ENCODE measurements at regions not wholly inside any gene's neighbourhood (a gene's known extent, or its start where the extent isn't known, plus 50 kb on each side); places are given as distances from the start of the nearest gene placed in this dataset.

- no peaks in the 10 kb centered on the region for H3K36me3 Mint-ChIP-seq
- no peaks in the 10 kb centered on the region for H3K9me3 Mint-ChIP-seq
- no peak overlapping the region for H3K4me3 Mint-ChIP-seq
- no peaks in the 10 kb centered on the region for H3K4me1 Mint-ChIP-seq
- POLR2A ChIA-PET, result no interaction called here
- no peak overlapping the region for H3K27ac Mint-ChIP-seq
- DNase-seq (no peak), ATAC-seq (ENCODE audit: low read depth) (no peak)
- H3K27me3 Mint-ChIP-seq, result peaks cover 17% of the 10 kb centered on the region
Measured at GRCh38 chr3:193800138-193801043, 207.4 kb downstream of the OPA1 start.

DNA sequence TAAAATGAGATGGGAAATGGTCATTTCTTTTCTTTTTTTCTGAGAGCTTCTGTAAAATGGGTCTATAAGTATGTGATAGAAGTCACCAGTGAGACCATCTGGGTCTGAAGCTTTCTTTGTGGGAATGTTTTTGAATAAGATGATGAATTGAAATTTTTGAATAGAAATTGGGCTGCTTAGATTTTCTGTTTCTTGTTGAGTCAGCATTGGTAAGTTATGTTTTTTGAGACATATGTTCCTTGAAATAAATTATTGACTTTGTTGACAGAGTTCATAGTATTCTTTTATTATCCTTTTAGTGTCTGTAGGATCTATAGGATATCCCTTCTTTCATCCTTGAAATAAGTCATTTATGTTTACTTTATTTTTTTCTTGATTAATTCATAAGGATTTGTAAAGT is 208.1 kb downstream of the OPA1 start:
- Mint-ChIP-seq H3K4me1 (no peaks in the 10 kb centered on the region), H3K4me3 (no peak overlapping the region), H3K9me3 (no peaks in the 10 kb centered on the region), H3K36me3 (no peaks in the 10 kb centered on the region), H3K27me3 (peaks cover 17% of the 10 kb centered on the region), H3K27ac (no peak overlapping the region)
- ATAC-seq (ENCODE audit: low read depth) (no peak), DNase-seq (no peak)
- POLR2A ChIA-PET, result no interaction called here

DNA sequence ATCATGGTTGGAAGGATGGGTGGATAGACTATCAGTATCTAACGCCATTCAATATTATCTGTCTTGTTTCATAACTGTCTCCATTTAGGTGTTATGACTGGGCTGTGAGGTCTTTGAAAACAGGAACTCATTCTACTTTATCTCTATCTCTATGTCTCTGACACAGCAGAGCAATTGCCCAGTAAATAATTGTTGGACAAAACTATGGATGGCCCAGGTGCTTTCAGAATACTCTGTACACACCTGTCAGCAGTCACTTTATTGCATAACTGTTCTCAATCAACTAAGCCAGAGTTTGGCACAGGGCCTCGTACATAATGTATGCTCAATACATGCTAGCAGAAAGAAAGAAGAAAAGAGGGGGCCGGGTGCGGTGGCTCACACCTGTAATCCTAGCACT is 210.3 kb downstream of the OPA1 start:
- no peak overlapping the region for H3K27ac Mint-ChIP-seq
- H3K27me3 Mint-ChIP-seq, result peaks cover 14% of the 10 kb centered on the region
- DNase-seq, result no peak
- no peaks in the 10 kb centered on the region for H3K9me3 Mint-ChIP-seq
- ATAC-seq (ENCODE audit: low read depth), result no peak
- H3K36me3 Mint-ChIP-seq, result no peaks in the 10 kb centered on the region
- POLR2A ChIA-PET, result no interaction called here
- no peak overlapping the region for H3K4me3 Mint-ChIP-seq
- no peaks in the 10 kb centered on the region for H3K4me1 Mint-ChIP-seq

DNA sequence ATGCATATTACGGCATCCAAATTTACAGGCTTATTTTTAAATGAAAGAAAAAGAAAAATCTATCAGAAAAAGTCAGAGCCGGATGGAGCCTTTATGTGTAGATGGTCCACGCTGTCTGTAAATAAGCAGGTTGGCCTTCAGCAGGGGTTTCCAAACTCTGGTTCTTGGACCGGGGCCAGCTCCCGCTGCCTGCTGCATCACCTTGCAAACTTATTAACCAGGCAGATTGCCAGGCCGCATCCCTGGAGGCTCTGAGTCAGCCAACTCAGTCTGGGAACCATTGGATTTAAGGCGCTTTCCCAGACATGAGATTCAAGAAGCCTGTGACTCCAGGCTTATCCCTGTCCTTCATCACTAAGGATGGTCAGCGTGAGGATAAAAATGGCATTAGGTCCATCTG is 212.4 kb downstream of the OPA1 start:
- no peaks in the 10 kb centered on the region for H3K36me3 Mint-ChIP-seq
- ATAC-seq (ENCODE audit: low read depth) (no peak), DNase-seq (no peak)
- no peaks in the 10 kb centered on the region for H3K4me1 Mint-ChIP-seq
- peaks cover 16% of the 10 kb centered on the region for H3K27me3 Mint-ChIP-seq
- POLR2A ChIA-PET, result no interaction called here
- no peak overlapping the region for H3K4me3 Mint-ChIP-seq
- no peak overlapping the region for H3K27ac Mint-ChIP-seq
- no peaks in the 10 kb centered on the region for H3K9me3 Mint-ChIP-seq

GRCh38 chr3:193808317-193808716 is 215.3 kb downstream of the OPA1 start:
- Mint-ChIP-seq H3K4me1 (no peaks in the 10 kb centered on the region), H3K27ac (no peak overlapping the region), H3K4me3 (no peak overlapping the region), H3K36me3 (no peaks in the 10 kb centered on the region), H3K27me3 (peaks cover 6% of the 10 kb centered on the region), H3K9me3 (no peaks in the 10 kb centered on the region)
- ATAC-seq (ENCODE audit: low read depth) (no peak), DNase-seq (no peak)
- POLR2A ChIA-PET, result no interaction called here

GRCh38 chr3:193809106-193809505 is 216.1 kb downstream of the OPA1 start:
- H3K9me3 Mint-ChIP-seq, result no peaks in the 10 kb centered on the region
- peaks cover 6% of the 10 kb centered on the region for H3K27me3 Mint-ChIP-seq
- no peaks in the 10 kb centered on the region for H3K36me3 Mint-ChIP-seq
- ATAC-seq (ENCODE audit: low read depth), result no peak
- H3K4me1 Mint-ChIP-seq, result no peaks in the 10 kb centered on the region
- no peak overlapping the region for H3K4me3 Mint-ChIP-seq
- POLR2A ChIA-PET, result no interaction called here
- H3K27ac Mint-ChIP-seq, result no peak overlapping the region
- DNase-seq, result no peak

DNA sequence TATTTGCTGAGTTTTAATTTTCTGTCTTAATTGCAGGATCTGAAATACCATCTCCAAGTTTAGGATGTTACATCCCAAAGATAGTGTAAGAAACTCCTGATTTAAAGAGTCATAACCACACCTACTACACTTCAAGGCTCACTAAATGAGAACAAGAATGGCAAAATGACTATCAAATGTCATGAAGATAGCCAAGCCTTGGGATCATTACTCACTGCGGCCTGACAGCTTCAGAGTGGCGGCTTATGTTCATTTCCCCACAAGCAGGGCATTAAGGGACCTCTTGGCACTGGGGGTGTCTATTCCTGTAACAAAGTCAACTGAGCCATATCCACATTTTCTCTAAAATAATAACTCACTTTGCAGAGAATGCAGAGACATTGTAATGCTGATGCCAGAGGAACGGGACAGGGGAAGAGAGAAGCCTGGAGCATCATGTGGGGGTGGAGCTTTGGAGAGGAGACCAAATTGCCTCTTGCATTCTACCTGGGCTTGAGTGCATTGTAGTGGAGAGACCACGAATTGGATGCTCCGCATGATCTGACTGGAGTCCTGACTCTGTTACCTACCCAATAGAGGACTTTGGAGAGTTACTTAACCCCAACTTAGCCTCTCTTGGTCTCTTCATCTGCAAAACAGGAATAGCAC is 219.2 kb downstream of the OPA1 start:
- Mint-ChIP-seq H3K9me3 (no peaks in the 10 kb centered on the region), H3K4me1 (no peaks in the 10 kb centered on the region), H3K4me3 (no peak overlapping the region), H3K27me3 (peaks cover 9% of the 10 kb centered on the region), H3K36me3 (no peaks in the 10 kb centered on the region), H3K27ac (no peak overlapping the region)
- POLR2A ChIA-PET, result no interaction called here
- DNase-seq (no peak), ATAC-seq (ENCODE audit: low read depth) (no peak)

DNA sequence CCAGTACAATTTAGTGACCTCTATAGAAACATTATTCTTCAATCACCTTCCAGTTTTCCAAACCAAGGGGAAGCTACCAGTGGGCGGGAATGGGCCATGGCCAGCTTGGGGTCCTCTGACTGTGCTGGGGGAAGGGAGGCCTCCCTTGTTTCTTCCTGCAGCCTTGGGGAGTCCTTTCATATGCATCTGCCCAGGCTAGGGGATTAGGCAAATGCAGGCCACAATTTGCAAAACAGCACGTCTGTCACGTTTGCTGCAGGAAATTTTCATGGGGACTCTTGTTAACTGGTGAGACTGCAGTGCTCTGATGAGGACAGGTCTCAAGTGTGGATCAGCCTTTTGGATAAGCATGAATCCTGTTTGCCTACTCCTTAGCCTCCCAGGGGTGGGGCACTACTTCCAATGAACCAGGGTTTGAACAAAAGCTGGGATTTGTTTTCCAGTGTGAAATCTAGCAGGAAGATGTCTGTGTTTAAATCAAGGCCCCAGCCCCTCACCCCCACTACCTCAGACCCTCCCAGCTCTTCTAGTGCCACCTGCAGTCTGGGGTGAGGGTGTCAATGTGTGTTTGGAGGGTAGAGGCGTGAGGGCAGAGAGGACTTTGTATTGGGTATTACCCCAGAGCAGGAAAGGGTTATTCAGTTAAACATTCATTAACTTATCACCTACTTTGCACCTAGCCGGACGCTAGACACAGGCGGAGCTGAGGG is 219.9 kb downstream of the OPA1 start:
- POLR2A ChIA-PET, result no interaction called here

GRCh38 chr3:193813501-193813830 is 220.5 kb downstream of the OPA1 start:
- Mint-ChIP-seq H3K9me3 (no peaks in the 10 kb centered on the region), H3K36me3 (no peaks in the 10 kb centered on the region), H3K27me3 (peaks cover 9% of the 10 kb centered on the region), H3K4me3 (no peak overlapping the region), H3K4me1 (no peaks in the 10 kb centered on the region), H3K27ac (no peak overlapping the region)
- ATAC-seq (ENCODE audit: low read depth) (no peak), DNase-seq (no peak)
- POLR2A ChIA-PET, result no interaction called here

More for the DNA sequence above, 219.9 kb downstream of the OPA1 start:
- Mint-ChIP-seq H3K27me3 (peaks cover 9% of the 10 kb centered on the region), H3K4me3 (no peak overlapping the region), H3K36me3 (no peaks in the 10 kb centered on the region), H3K27ac (no peak overlapping the region), H3K4me1 (no peaks in the 10 kb centered on the region), H3K9me3 (no peaks in the 10 kb centered on the region)
- DNase-seq (no peak), ATAC-seq (ENCODE audit: low read depth) (no peak)

GRCh38 chr3:193814166-193814892 is 221.3 kb downstream of the OPA1 start:
- no peak for ATAC-seq (ENCODE audit: low read depth)
- POLR2A ChIA-PET, result no interaction called here
- H3K27me3 Mint-ChIP-seq, result peaks cover 9% of the 10 kb centered on the region
- H3K4me3 Mint-ChIP-seq, result no peak overlapping the region
- no peaks in the 10 kb centered on the region for H3K36me3 Mint-ChIP-seq
- H3K9me3 Mint-ChIP-seq, result no peaks in the 10 kb centered on the region
- H3K27ac Mint-ChIP-seq, result no peak overlapping the region
- no peak for DNase-seq
- H3K4me1 Mint-ChIP-seq, result no peaks in the 10 kb centered on the region

GRCh38 chr3:193815246-193816027 is 222.4 kb downstream of the OPA1 start:
- POLR2A ChIA-PET, result no interaction called here
- DNase-seq (no peak), ATAC-seq (ENCODE audit: low read depth) (no peak)
- Mint-ChIP-seq H3K4me1 (no peaks in the 10 kb centered on the region), H3K4me3 (no peak overlapping the region), H3K9me3 (no peaks in the 10 kb centered on the region), H3K27me3 (peaks cover 8% of the 10 kb centered on the region), H3K27ac (no peak overlapping the region), H3K36me3 (no peaks in the 10 kb centered on the region)

DNA sequence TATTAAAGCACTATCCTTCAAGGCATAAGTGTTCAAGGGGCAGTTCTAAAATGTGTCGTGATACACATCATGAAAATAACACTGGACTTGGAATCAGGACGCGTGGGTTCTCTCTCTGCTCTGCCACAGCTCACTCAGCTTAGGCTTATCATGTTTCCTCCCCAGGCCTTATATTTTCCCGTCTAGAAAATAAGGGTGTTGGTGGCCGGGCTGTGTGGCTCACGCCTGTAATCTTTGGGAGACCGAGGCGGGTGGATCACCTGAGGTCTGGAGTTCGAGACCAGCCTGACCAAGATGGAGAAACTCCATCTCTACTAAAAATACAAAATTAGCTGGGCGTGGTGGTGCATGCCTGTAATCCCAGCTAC is 223.0 kb downstream of the OPA1 start:
- H3K4me3 Mint-ChIP-seq, result no peak overlapping the region
- no peak overlapping the region for H3K27ac Mint-ChIP-seq
- H3K27me3 Mint-ChIP-seq, result peaks cover 12% of the 10 kb centered on the region
- no peaks in the 10 kb centered on the region for H3K36me3 Mint-ChIP-seq
- POLR2A ChIA-PET, result no interaction called here
- no peaks in the 10 kb centered on the region for H3K9me3 Mint-ChIP-seq
- no peaks in the 10 kb centered on the region for H3K4me1 Mint-ChIP-seq
- DNase-seq (no peak), ATAC-seq (ENCODE audit: low read depth) (no peak)

Data from activated naive CD8-positive, alpha-beta T cell treated with anti-CD3 and anti-CD28 coated beads, Interleukin-2, amount 10 ng/mL, durations not matched to agents 7 days and 5 days (primary cell).